K562 (cell line): ENCODE measurements at regions not wholly inside any gene's neighbourhood (a gene's known extent, or its start where the extent isn't known, plus 50 kb on each side); places are given as distances from the start of the nearest gene placed in this dataset.

ENCODE experiments used
- ATAC-seq: fragments of 200-7000 bp; cut with Tn5 transposase; 3 replicates; pipeline ENCODE4 v1.9.1; 2020; ENCODE audit warnings: moderate library complexity
- BruUV-seq: library from RNA; stranded (reverse); fragments of 400-500 nt; replicated peaks from 2 replicates; lab custom pipeline; 2021; lab: Mats Ljungman, UMichigan
- CTCF ChIA-PET: fragments of 300-600 bp; formaldehyde crosslinking; extraction: SDS; loops from one replicate; lab custom pipeline; 2021; ENCODE audit warnings: low intra/inter-chr PET ratio; lab: Yijun Ruan, JAX
- POLR2A ChIA-PET: fragments of 300-600, 350-650 bp; sonication (Branson Sonifier 250); formaldehyde crosslinking; extraction: SDS; loops from one replicate; lab custom pipeline; 2021; ENCODE audit warnings: antibody characterized with exemption, inconsistent platforms; lab: Yijun Ruan, JAX
- DNase-seq, 4 experiments: peaks; one replicate each; pipeline versions ENCODE4 v3.0.0 to v3.0.0-alpha.2; 2011 to 2018; ENCODE audit warnings: low spot score in 3 of 4, mixed read lengths in 3 of 4; ENCODE audit errors: extremely low read depth in 1 of 4
- FAIRE-seq: peaks from 2 replicates; lab custom pipeline; 2011; peaks lifted over from hg19 to GRCh38; lab: Jason Lieb, UNC
- H2AFZ ChIP-seq: 2 replicates; pipeline ENCODE4 v1.6.0; 2011; ENCODE audit warnings: low read depth, low read length, control low read depth, inconsistent platforms
- H3K27ac ChIP-seq: fragments of 200-600 bp; 3 replicates; pipeline ENCODE4 v1.8.0; 2011; ENCODE audit warnings: low read depth, mild to moderate bottlenecking, control low read depth, inconsistent platforms, low read length, moderate library complexity, mixed read lengths; ENCODE audit errors: extremely low read depth
- H3K27me3 ChIP-seq, 2 experiments: fragments of 300-600 bp in 1 of 2; 2 replicates in 1 of 2; 3 replicates in 1 of 2; pipeline versions ENCODE4 v1.6.0 to v1.8.0; 2011; ENCODE audit warnings: inconsistent platforms in 2 of 2, low read length in 2 of 2, mild to moderate bottlenecking in 1 of 2, mixed read lengths in 1 of 2, moderate library complexity in 1 of 2; ENCODE audit not compliant: control insufficient read depth in 2 of 2, insufficient read depth in 2 of 2
- H3K36me3 ChIP-seq: fragments of 300-600 bp; 3 replicates; pipeline ENCODE4 v1.8.0; 2011; ENCODE audit warnings: mild to moderate bottlenecking, low read length, inconsistent platforms; ENCODE audit not compliant: control insufficient read depth, insufficient read depth
- H3K4me1 ChIP-seq, 2 experiments: fragments of 200-600 bp in 1 of 2; replicated peaks in 1 of 2; 2 replicates in 1 of 2; 3 replicates in 1 of 2; pipeline versions ENCODE4 v1.5.1 to v1.8.0; 2011; ENCODE audit warnings: inconsistent platforms in 2 of 2, low read length in 2 of 2, mild to moderate bottlenecking in 1 of 2, mixed read lengths in 1 of 2, moderate library complexity in 1 of 2; ENCODE audit not compliant: control insufficient read depth in 2 of 2, insufficient read depth in 2 of 2
- H3K4me2 ChIP-seq: 2 replicates; pipeline ENCODE4 v1.6.1; 2011; ENCODE audit warnings: low read length, control low read depth, inconsistent platforms, mixed read lengths; ENCODE audit not compliant: insufficient read depth
- H3K4me3 ChIP-seq: fragments of 200-600 bp; sonication (generic), shearing (Covaris generic); 2 replicates; pipeline ENCODE4 v1.5.1; 2016; ENCODE audit warnings: control low read depth, inconsistent platforms
- H3K79me2 ChIP-seq: fragments of 200-600 bp; 3 replicates; pipeline ENCODE4 v1.8.0; 2011; ENCODE audit warnings: low read length, inconsistent platforms; ENCODE audit not compliant: control insufficient read depth, insufficient read depth
- H3K9ac ChIP-seq, 2 experiments: 2 replicates each; pipeline versions ENCODE4 v1.6.0 to v1.6.1; 2011; ENCODE audit warnings: low read depth in 2 of 2, low read length in 2 of 2, control low read depth in 1 of 2, inconsistent platforms in 1 of 2, mild to moderate bottlenecking in 1 of 2, mixed read lengths in 1 of 2; ENCODE audit not compliant: insufficient read depth in 1 of 2
- H3K9me1 ChIP-seq: one replicate; pipeline ENCODE4 v1.6.0; 2011; ENCODE audit warnings: inconsistent platforms, mild to moderate bottlenecking, low read length, moderate library complexity; ENCODE audit not compliant: control insufficient read depth, insufficient read depth
- H3K9me3 ChIP-seq: replicated peaks from 2 replicates; pipeline ENCODE4 v1.5.1; 2011; ENCODE audit warnings: low read depth, low read length, inconsistent platforms; ENCODE audit not compliant: control insufficient read depth, insufficient read depth
- H4K20me1 ChIP-seq: replicated peaks from 2 replicates; pipeline ENCODE4 v1.6.1; 2011; ENCODE audit warnings: low read length, inconsistent platforms, mixed read lengths; ENCODE audit not compliant: control insufficient read depth, insufficient read depth
- CBFB ChIP-seq: sonication (generic); formaldehyde crosslinking; IDR thresholded peaks from 2 replicates; pipeline ENCODE4 v1.4.0; 2020; ENCODE audit warnings: mild to moderate bottlenecking, missing genetic modification reagents
- CCNT2 ChIP-seq: IDR thresholded peaks from 2 replicates; pipeline ENCODE4 v1.6.1; 2011; ENCODE audit warnings: borderline replicate concordance, low read depth, mild to moderate bottlenecking, moderate library complexity, mixed read lengths, low read length; ENCODE audit not compliant: insufficient read length; ENCODE audit errors: extremely low read depth
- CEBPB ChIP-seq: fragments of 450-650 bp; IDR thresholded peaks from 2 replicates; pipeline ENCODE4 v1.6.1; 2016; ENCODE audit warnings: missing genetic modification characterization, missing compliant biosample characterization
- MAZ ChIP-seq, 2 experiments: fragments of 450-650 bp in 1 of 2; sonication (generic) in 1 of 2; formaldehyde crosslinking; IDR thresholded peaks in 1 of 2; conservative IDR thresholded peaks in 1 of 2; 2 replicates each; pipeline versions ENCODE4 v1.4.0 to v1.5.0; 2020; ENCODE audit warnings: mild to moderate bottlenecking in 1 of 2, missing genetic modification reagents in 1 of 2
- RBM22 ChIP-seq: fragments of 200-400 bp; formaldehyde crosslinking; IDR thresholded peaks from 2 replicates; pipeline ENCODE4 v1.6.1; 2018; ENCODE audit warnings: low read length, low read depth; ENCODE audit not compliant: poor library complexity, severe bottlenecking
- ZBTB11 ChIP-seq, 3 experiments: fragments of 200-800 bp in 1 of 3; fragments of 250-450 bp in 1 of 3; fragments of 450-650 bp in 1 of 3; sonication (Bioruptor Pico) in 1 of 3; sonication (Bioruptor generic) in 1 of 3; formaldehyde crosslinking in 1 of 3; IDR thresholded peaks; 2 replicates each; pipeline versions ENCODE4 v1.6.1 to v1.8.0; 2016 to 2022; ENCODE audit warnings: mild to moderate bottlenecking in 2 of 3, missing genetic modification characterization in 2 of 3, missing compliant biosample characterization in 1 of 3, moderate library complexity in 1 of 3
- WGBS: fragments of 100-300 bp; shearing (Covaris generic); methylation state at CpG from one replicate; pipeline ENCODE4 v1.1.6; 2016; ENCODE audit warnings: low coverage, mixed read lengths; ENCODE audit not compliant: insufficient coverage; ENCODE audit errors: missing lambda C conversion rate; 5-methylcytosine and 5-hydroxymethylcytosine counted together
- in situ Hi-C: fragments of 300-500 bp; cut with MboI; formaldehyde crosslinking; loops from 4 replicates; pipeline ENCODE4 v1.15.0; 2018; ENCODE audit warnings: inconsistent platforms, mixed read lengths
- intact Hi-C: fragments of 100-400 bp; cut with micrococcal nuclease; formaldehyde crosslinking; loops from 2 replicates; pipeline ENCODE4 v1.14.2; 2022
- TF ChIP-seq, protein P1 (sequence below): fragments of 450-650 bp; IDR thresholded peaks from 2 replicates; pipeline ENCODE4 v1.6.1; 2018; ENCODE audit warnings: mild to moderate bottlenecking, low read depth; ENCODE audit not compliant: partially characterized antibody
- TF ChIP-seq, protein P2 (sequence below): fragments of 250-450 bp; sonication (Bioruptor Pico); IDR thresholded peaks from 2 replicates; pipeline ENCODE4 v1.5.0; 2021; ENCODE audit warnings: mild to moderate bottlenecking, moderate library complexity

DNA sequence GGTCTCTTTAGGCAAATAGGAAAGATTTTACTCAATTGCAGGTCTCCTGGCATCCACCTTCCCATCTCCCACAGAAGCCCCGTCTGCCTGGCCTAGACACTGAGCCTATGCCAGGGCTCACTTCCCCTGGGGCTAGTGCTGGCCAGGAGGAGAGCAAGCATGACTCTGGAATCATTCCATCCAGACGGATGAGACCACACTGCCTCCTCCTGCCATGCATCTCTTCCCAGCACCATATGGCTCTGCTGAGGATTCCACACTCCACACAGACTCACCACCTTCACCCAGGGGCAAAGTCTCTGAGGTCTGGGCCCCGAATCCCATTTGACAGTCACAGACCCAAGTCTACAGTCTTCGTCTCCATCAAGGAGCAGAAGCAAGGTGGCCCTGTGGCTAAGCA lies 346.5 kb downstream of the C16orf95 start:
- DNase-seq, result no peak
- intact Hi-C loops, result no loop called here
- POLR2A ChIA-PET, result interaction anchor here (0.6 kb wide), 1 partner anchor 331 kb away, joined by 3 read pairs; no protein-coding TSS in a partner anchor

More for the DNA sequence above, 346.5 kb downstream of the C16orf95 start:
- H3K4me2 ChIP-seq, result no peak overlapping the region
- no TSS peak for BruUV-seq
- no peaks in the 10 kb centered on the region for H3K9me1 ChIP-seq
- TF ChIP-seq, protein P1, sequence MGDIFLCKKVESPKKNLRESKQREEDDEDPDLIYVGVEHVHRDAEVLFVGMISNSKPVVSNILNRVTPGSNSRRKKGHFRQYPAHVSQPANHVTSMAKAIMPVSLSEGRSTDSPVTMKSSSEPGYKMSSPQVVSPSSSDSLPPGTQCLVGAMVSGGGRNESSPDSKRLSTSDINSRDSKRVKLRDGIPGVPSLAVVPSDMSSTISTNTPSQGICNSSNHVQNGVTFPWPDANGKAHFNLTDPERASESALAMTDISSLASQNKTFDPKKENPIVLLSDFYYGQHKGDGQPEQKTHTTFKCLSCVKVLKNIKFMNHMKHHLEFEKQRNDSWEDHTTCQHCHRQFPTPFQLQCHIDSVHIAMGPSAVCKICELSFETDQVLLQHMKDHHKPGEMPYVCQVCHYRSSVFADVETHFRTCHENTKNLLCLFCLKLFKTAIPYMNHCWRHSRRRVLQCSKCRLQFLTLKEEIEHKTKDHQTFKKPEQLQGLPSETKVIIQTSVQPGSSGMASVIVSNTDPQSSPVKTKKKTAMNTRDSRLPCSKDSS, result no peak
- TF ChIP-seq, protein P2, sequence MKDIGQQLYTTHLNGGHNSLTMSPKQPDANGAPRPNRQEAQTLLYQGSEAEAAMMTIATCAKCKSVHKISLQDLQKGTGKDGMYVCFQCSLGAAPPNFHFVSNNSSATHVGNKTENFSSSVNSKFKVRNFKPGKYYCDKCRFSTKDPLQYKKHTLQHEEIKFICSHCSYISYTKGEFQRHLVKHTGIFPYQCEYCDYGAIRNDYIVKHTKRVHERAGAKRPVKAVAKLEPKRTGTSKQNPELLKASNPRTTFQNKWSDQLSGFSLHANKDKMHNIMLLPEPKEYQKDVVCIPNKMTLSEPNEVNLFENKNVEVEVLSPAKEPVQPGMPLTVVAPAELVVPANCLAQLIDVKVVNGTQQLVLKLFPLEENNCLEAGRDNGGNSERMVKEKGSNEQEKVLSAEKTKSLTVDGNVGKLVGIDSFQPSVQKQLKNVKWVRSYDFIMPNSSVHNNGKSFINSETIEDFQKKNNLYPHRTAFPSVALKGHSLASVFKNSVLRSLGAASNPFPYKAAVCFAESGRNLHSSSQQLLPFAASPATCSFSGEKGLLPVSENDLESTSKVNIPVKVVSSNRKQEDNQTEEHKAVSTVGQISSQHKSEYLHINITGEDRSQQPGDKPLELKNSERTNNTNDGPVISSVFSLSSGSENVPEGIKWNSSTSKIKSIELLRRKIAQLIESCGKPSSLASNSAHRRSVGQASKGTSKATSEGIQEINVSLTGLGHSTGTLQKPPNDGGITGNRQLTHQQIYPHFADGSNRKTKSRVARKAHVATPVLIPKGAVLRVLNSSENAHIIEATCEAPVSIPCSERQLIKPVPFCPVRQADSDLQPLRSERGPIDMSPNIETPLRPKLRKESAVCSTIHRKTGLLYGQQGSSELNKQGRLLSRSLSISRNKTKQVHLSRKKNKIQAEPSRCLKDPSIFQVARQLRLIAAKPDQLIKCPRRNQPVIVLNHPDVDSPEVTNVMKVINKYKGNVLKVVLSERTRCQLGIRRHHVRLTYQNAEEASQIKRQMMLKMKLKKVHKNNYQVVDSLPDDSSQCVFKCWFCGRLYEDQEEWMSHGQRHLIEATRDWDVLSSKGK (CRISPR knock-in tag), result no peak
- TF ChIP-seq MAZ (CRISPR knock-in tag; conservative IDR thresholded peaks at IDR 0.05 in 1 of 2, IDR thresholded peaks at IDR 0.05 in 1 of 2), result no peak
- TF ChIP-seq CCNT2, result no peak
- TF ChIP-seq CBFB (CRISPR knock-in tag), result no peak
- TF ChIP-seq RBM22, result no peak
- TF ChIP-seq CEBPB (tag), result no peak
- TF ChIP-seq ZBTB11 (CRISPR knock-in tag; IDR thresholded peaks at IDR 0.05), result no peak
- H2AFZ ChIP-seq, result no peak overlapping the region
- no peak overlapping the region for H3K4me3 ChIP-seq
- FAIRE-seq, result no peak
- no peaks in the 10 kb centered on the region for H3K79me2 ChIP-seq
- H3K9me3 ChIP-seq, result no peaks in the 10 kb centered on the region
- H3K9ac ChIP-seq, result no peak overlapping the region
- in situ Hi-C loops, result no loop called here
- peaks cover 19 to 50% of the 10 kb centered on the region in 2 experiments for H3K27me3 ChIP-seq
- ATAC-seq, result no peak
- no peaks in the 10 kb centered on the region for H3K4me1 ChIP-seq
- no peaks in the 10 kb centered on the region for H3K36me3 ChIP-seq
- H3K27ac ChIP-seq, result no peak overlapping the region
- CTCF ChIA-PET, result no interaction called here
- WGBS, result 2% methylated on average over 3 of the region's 4 CpGs
- H4K20me1 ChIP-seq, result no peaks in the 10 kb centered on the region
